ENCODE measurements at regions not wholly inside any gene's neighbourhood (a gene's known extent, or its start where the extent isn't known, plus 50 kb on each side); places are given as distances from the start of the nearest gene placed in this dataset.

DNA sequence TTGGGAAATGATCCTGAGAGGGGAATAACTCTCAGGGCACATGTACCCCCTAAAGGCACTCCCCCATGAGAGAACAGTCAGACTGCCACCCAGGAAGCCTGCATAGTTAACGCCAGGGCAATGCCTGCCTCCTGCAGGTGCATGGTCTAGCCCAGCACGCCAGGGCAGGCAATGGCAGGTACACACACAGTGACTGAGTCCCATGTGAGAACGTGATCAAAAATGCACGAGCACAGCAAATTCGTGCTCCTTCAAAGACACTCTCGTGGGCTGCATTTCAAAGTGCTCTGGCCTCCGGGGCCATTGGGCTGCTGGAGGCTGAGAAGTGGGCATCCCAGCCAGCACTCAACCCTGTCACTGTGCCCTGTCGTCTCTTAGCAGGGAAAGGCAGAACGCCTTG lies 79.7 kb downstream of the SHANK2 start:
- TF ChIP-seq CREB1 (CRISPR knock-in tag; IDR thresholded peaks at IDR 0.05; ENCODE audit: low read depth) (no peak), EZH2phosphoT487 (IDR thresholded peaks at IDR 0.05; ENCODE audit: unreplicated experiment) (no peak), ZNF114 (CRISPR knock-in tag; IDR thresholded peaks at IDR 0.05) (no peak), NANOG (IDR thresholded peaks at IDR 0.05; ENCODE audit: borderline replicate concordance) (no peak), STAT1 (IDR thresholded peaks at IDR 0.05; ENCODE audit: unreplicated experiment) (no peak)
- Mint-ChIP-seq H3K4me3 (no peak overlapping the region), H3K36me3 (ENCODE audit: low read depth) (peaks cover 37% of the 10 kb centered on the region), H3K9me3 (peaks cover 16% of the 10 kb centered on the region), H3K27me3 (ENCODE audit: insufficient read depth, low read depth, poor library complexity) (peaks cover 9% of the 10 kb centered on the region), H3K4me1 (peaks cover 45% of the 10 kb centered on the region), H3K27ac (no peak overlapping the region)
- H3K4me3 ChIP-seq: no peak overlapping the region
- ATAC-seq: no peak
- no peak overlapping the region for H3K4me2 ChIP-seq
- DNase-seq (ENCODE audit: low spot score): no peak
- peaks cover 24% of the 10 kb centered on the region for H3K4me1 ChIP-seq (ENCODE audit: insufficient read depth)
- no peaks in the 10 kb centered on the region for H3K27me3 ChIP-seq (ENCODE audit: insufficient read depth)
- H3K27ac ChIP-seq (ENCODE audit: low read depth): no peak overlapping the region
- no peaks in the 10 kb centered on the region for H3F3A ChIP-seq (replicated peaks; ENCODE audit: low read depth)
- no peaks in the 10 kb centered on the region for H3K9me2 ChIP-seq (ENCODE audit: insufficient read depth)
- H2AFZ ChIP-seq: no peak overlapping the region
- H3K36me3 ChIP-seq (ENCODE audit: insufficient read depth): 0 out of 2 replicates have a peak, but pooled peaks cover 3% of the 10 kb centered on the region
- peaks cover 2% of the 10 kb centered on the region; the same call in 1 of the 2 replicates for H4K20me1 ChIP-seq (replicated peaks; ENCODE audit: insufficient read depth)
- peaks cover 76% of the 10 kb centered on the region for H3K79me2 ChIP-seq (replicated peaks; ENCODE audit: insufficient read depth)

DNA sequence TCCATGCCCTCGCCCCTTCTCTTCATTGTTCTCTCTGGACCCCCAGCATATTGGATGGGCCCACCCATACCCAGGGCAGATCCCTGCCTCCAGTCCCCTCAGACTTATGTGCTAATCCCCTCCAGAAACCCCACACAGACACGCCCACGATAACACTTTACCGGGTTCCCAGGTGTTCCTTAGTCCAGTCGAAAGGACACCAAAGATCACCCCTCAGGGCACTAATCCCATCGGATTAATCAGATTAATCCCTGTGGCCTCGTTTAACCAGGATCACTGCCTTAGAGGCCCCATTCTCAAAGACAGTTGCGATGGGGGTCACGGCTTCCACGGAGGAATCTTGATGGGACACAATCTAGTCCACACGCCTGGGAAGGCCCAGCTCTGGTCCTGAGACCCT lies 80.8 kb downstream of the SHANK2 start:
- no peak for DNase-seq (ENCODE audit: low spot score)
- peaks cover 40% of the 10 kb centered on the region for H3K4me1 Mint-ChIP-seq
- no peak overlapping the region for H3K4me3 ChIP-seq
- no peak overlapping the region; the same call in 1 of the 2 replicates for H3K27ac Mint-ChIP-seq
- H3K9me3 Mint-ChIP-seq: peaks cover 8% of the 10 kb centered on the region
- H3K4me1 ChIP-seq (ENCODE audit: insufficient read depth): peaks cover 24% of the 10 kb centered on the region
- H3F3A ChIP-seq (replicated peaks; ENCODE audit: low read depth): no peaks in the 10 kb centered on the region
- H3K79me2 ChIP-seq (replicated peaks; ENCODE audit: insufficient read depth): peaks cover 65% of the 10 kb centered on the region
- no peaks in the 10 kb centered on the region for H3K9me2 ChIP-seq (ENCODE audit: insufficient read depth)
- peaks cover 32% of the 10 kb centered on the region for H3K36me3 Mint-ChIP-seq (ENCODE audit: low read depth)
- 0 out of 2 replicates have a peak, but pooled peaks cover 3% of the 10 kb centered on the region for H3K36me3 ChIP-seq (ENCODE audit: insufficient read depth)
- peaks cover 9% of the 10 kb centered on the region for H3K27me3 Mint-ChIP-seq (ENCODE audit: insufficient read depth, low read depth, poor library complexity)
- no peak for ATAC-seq
- peaks cover 2% of the 10 kb centered on the region; the same call in 1 of the 2 replicates for H4K20me1 ChIP-seq (replicated peaks; ENCODE audit: insufficient read depth)
- no peaks in the 10 kb centered on the region for H3K27me3 ChIP-seq (ENCODE audit: insufficient read depth)
- H2AFZ ChIP-seq: no peak overlapping the region
- H3K4me2 ChIP-seq: no peak overlapping the region
- no peak overlapping the region for H3K4me3 Mint-ChIP-seq
- H3K27ac ChIP-seq (ENCODE audit: low read depth): no peak overlapping the region
- TF ChIP-seq ZNF331 (CRISPR knock-in tag; IDR thresholded peaks at IDR 0.05; ENCODE audit: low read depth) (no peak), POLR2AphosphoS5 (IDR thresholded peaks at IDR 0.05; ENCODE audit: low read depth) (no peak), EZH2phosphoT487 (IDR thresholded peaks at IDR 0.05; ENCODE audit: unreplicated experiment) (no peak), CREB1 (CRISPR knock-in tag; IDR thresholded peaks at IDR 0.05; ENCODE audit: low read depth) (no peak), JUNB (IDR thresholded peaks at IDR 0.05; ENCODE audit: unreplicated experiment) (no peak), EZH2 (IDR thresholded peaks at IDR 0.05; ENCODE audit: low read depth, unreplicated experiment) (no peak), ZNF114 (CRISPR knock-in tag; IDR thresholded peaks at IDR 0.05) (no peak), STAT1 (IDR thresholded peaks at IDR 0.05; ENCODE audit: unreplicated experiment) (no peak), NANOG (IDR thresholded peaks at IDR 0.05; ENCODE audit: borderline replicate concordance) (no peak)
- TF ChIP-seq, protein P1, sequence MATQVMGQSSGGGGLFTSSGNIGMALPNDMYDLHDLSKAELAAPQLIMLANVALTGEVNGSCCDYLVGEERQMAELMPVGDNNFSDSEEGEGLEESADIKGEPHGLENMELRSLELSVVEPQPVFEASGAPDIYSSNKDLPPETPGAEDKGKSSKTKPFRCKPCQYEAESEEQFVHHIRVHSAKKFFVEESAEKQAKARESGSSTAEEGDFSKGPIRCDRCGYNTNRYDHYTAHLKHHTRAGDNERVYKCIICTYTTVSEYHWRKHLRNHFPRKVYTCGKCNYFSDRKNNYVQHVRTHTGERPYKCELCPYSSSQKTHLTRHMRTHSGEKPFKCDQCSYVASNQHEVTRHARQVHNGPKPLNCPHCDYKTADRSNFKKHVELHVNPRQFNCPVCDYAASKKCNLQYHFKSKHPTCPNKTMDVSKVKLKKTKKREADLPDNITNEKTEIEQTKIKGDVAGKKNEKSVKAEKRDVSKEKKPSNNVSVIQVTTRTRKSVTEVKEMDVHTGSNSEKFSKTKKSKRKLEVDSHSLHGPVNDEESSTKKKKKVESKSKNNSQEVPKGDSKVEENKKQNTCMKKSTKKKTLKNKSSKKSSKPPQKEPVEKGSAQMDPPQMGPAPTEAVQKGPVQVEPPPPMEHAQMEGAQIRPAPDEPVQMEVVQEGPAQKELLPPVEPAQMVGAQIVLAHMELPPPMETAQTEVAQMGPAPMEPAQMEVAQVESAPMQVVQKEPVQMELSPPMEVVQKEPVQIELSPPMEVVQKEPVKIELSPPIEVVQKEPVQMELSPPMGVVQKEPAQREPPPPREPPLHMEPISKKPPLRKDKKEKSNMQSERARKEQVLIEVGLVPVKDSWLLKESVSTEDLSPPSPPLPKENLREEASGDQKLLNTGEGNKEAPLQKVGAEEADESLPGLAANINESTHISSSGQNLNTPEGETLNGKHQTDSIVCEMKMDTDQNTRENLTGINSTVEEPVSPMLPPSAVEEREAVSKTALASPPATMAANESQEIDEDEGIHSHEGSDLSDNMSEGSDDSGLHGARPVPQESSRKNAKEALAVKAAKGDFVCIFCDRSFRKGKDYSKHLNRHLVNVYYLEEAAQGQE (IDR thresholded peaks at IDR 0.05; ENCODE audit: unreplicated experiment): no peak
- TF ChIP-seq, protein P2, sequence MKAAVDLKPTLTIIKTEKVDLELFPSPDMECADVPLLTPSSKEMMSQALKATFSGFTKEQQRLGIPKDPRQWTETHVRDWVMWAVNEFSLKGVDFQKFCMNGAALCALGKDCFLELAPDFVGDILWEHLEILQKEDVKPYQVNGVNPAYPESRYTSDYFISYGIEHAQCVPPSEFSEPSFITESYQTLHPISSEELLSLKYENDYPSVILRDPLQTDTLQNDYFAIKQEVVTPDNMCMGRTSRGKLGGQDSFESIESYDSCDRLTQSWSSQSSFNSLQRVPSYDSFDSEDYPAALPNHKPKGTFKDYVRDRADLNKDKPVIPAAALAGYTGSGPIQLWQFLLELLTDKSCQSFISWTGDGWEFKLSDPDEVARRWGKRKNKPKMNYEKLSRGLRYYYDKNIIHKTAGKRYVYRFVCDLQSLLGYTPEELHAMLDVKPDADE (IDR thresholded peaks at IDR 0.05): no peak
- TF ChIP-seq, protein P3, sequence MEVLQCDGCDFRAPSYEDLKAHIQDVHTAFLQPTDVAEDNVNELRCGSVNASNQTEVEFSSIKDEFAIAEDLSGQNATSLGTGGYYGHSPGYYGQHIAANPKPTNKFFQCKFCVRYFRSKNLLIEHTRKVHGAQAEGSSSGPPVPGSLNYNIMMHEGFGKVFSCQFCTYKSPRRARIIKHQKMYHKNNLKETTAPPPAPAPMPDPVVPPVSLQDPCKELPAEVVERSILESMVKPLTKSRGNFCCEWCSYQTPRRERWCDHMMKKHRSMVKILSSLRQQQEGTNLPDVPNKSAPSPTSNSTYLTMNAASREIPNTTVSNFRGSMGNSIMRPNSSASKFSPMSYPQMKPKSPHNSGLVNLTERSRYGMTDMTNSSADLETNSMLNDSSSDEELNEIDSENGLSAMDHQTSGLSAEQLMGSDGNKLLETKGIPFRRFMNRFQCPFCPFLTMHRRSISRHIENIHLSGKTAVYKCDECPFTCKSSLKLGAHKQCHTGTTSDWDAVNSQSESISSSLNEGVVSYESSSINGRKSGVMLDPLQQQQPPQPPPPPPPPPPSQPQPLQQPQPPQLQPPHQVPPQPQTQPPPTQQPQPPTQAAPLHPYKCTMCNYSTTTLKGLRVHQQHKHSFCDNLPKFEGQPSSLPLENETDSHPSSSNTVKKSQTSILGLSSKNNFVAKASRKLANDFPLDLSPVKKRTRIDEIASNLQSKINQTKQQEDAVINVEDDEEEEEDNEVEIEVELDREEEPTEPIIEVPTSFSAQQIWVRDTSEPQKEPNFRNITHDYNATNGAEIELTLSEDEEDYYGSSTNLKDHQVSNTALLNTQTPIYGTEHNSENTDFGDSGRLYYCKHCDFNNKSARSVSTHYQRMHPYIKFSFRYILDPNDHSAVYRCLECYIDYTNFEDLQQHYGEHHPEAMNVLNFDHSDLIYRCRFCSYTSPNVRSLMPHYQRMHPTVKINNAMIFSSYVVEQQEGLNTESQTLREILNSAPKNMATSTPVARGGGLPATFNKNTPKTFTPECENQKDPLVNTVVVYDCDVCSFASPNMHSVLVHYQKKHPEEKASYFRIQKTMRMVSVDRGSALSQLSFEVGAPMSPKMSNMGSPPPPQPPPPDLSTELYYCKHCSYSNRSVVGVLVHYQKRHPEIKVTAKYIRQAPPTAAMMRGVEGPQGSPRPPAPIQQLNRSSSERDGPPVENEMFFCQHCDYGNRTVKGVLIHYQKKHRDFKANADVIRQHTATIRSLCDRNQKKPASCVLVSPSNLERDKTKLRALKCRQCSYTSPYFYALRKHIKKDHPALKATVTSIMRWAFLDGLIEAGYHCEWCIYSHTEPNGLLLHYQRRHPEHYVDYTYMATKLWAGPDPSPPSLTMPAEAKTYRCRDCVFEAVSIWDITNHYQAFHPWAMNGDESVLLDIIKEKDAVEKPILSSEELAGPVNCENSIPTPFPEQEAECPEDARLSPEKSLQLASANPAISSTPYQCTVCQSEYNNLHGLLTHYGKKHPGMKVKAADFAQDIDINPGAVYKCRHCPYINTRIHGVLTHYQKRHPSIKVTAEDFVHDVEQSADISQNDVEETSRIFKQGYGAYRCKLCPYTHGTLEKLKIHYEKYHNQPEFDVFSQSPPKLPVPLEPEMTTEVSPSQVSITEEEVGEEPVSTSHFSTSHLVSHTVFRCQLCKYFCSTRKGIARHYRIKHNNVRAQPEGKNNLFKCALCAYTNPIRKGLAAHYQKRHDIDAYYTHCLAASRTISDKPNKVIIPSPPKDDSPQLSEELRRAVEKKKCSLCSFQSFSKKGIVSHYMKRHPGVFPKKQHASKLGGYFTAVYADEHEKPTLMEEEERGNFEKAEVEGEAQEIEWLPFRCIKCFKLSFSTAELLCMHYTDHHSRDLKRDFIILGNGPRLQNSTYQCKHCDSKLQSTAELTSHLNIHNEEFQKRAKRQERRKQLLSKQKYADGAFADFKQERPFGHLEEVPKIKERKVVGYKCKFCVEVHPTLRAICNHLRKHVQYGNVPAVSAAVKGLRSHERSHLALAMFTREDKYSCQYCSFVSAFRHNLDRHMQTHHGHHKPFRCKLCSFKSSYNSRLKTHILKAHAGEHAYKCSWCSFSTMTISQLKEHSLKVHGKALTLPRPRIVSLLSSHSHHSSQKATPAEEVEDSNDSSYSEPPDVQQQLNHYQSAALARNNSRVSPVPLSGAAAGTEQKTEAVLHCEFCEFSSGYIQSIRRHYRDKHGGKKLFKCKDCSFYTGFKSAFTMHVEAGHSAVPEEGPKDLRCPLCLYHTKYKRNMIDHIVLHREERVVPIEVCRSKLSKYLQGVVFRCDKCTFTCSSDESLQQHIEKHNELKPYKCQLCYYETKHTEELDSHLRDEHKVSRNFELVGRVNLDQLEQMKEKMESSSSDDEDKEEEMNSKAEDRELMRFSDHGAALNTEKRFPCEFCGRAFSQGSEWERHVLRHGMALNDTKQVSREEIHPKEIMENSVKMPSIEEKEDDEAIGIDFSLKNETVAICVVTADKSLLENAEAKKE (CRISPR knock-in tag; IDR thresholded peaks at IDR 0.05): no peak
